ENCODE measurements at regions not wholly inside any gene's neighbourhood (a gene's known extent, or its start where the extent isn't known, plus 50 kb on each side); places are given as distances from the start of the nearest gene placed in this dataset.

GRCh38 chr1:94646786-94647555 is 105.4 kb upstream of the F3 start:
- no peak for DNase-seq

- no peak for DNase-seq
Observed at GRCh38 chr1:94646141-94646643, 104.6 kb upstream of the F3 start.

GRCh38 chr1:94644352-94644751 is 102.8 kb upstream of the F3 start:
- DNase-seq, result no peak

GRCh38 chr1:94643819-94644218 is 102.3 kb upstream of the F3 start:
- DNase-seq, result no peak

GRCh38 chr1:94642617-94643321 is 101.2 kb upstream of the F3 start:
- DNase-seq, result no peak

GRCh38 chr1:94641990-94642389 is 100.4 kb upstream of the F3 start:
- DNase-seq, result no peak

GRCh38 chr1:94640125-94640524 is 98.6 kb upstream of the F3 start:
- no peak for DNase-seq

- no peak for DNase-seq
Observed at GRCh38 chr1:94637121-94637520, 95.6 kb upstream of the F3 start.

GRCh38 chr1:94636624-94637023 is 95.1 kb upstream of the F3 start:
- no peak for DNase-seq

GRCh38 chr1:94636100-94636499 is 94.5 kb upstream of the F3 start:
- no peak for DNase-seq

- no peak for DNase-seq
Observed at GRCh38 chr1:94634977-94635416, 93.4 kb upstream of the F3 start.

- DNase-seq, result no peak
Observed at GRCh38 chr1:94633051-94633450, 91.5 kb upstream of the F3 start.

- no peak for DNase-seq
Observed at GRCh38 chr1:94629259-94630181, 88.0 kb upstream of the F3 start.

- DNase-seq, result no peak
Observed at GRCh38 chr1:94628499-94628843, 86.9 kb upstream of the F3 start.

GRCh38 chr1:94627771-94628498 is 86.4 kb upstream of the F3 start:
- DNase-seq, result no peak

- DNase-seq, result no peak
Observed at GRCh38 chr1:94624203-94624602, 82.6 kb upstream of the F3 start.

- no peak for DNase-seq
Observed at GRCh38 chr1:94623560-94624148, 82.1 kb upstream of the F3 start.

GRCh38 chr1:94622757-94623156 is 81.2 kb upstream of the F3 start:
- DNase-seq, result no peak

GRCh38 chr1:94621802-94622201 is 80.2 kb upstream of the F3 start:
- DNase-seq, result no peak

- no peak for DNase-seq
Observed at GRCh38 chr1:94621395-94621794, 79.8 kb upstream of the F3 start.

Data from amygdala (tissue), 56 donors.